Lower lobe of right lung (tissue), 2 donors: ENCODE measurements at regions not wholly inside any gene's neighbourhood (a gene's known extent, or its start where the extent isn't known, plus 50 kb on each side); places are given as distances from the start of the nearest gene placed in this dataset.

Source experiments
- ATAC-seq, 2 donors: fragments of 200-7000 bp; cut with Tn5 transposase; one replicate each; pipeline ENCODE4 v1.9.1; 2020 to 2022; ENCODE audit warnings: mild to moderate bottlenecking in 2 of 2, moderate library complexity in 2 of 2
- DNase-seq: peaks from one replicate; pipeline ENCODE4 v3.0.0-alpha.2; 2020
- H3K27ac ChIP-seq: fragments of 200-600 bp; one replicate; pipeline ENCODE4 v1.8.0; 2022
- H3K27me3 ChIP-seq: fragments of 200-600 bp; one replicate; pipeline ENCODE4 v1.8.0; 2022; ENCODE audit warnings: low read depth
- H3K36me3 ChIP-seq: fragments of 200-600 bp; one replicate; pipeline ENCODE4 v1.8.0; 2022; ENCODE audit warnings: mild to moderate bottlenecking
- H3K4me1 ChIP-seq: fragments of 200-600 bp; one replicate; pipeline ENCODE4 v1.8.0; 2022
- H3K4me3 ChIP-seq: fragments of 200-600 bp; one replicate; pipeline ENCODE4 v1.8.0; 2022; ENCODE audit warnings: mild to moderate bottlenecking
- H3K9me3 ChIP-seq: fragments of 200-600 bp; one replicate; pipeline ENCODE4 v1.8.0; 2022
- intact Hi-C: fragments of 100-400 bp; cut with DNase I; formaldehyde crosslinking; loops from one replicate; pipeline ENCODE4 v1.11.0; 2022
- TF ChIP-seq, protein P1 (sequence below): fragments of 200-600 bp; IDR thresholded peaks from one replicate; pipeline ENCODE4 v1.8.0; 2022; ENCODE audit warnings: antibody characterized with exemption, mild to moderate bottlenecking
- donor health status: DM: no; HTN: yes; CAD: no; lungs with severe emphysema.

DNA sequence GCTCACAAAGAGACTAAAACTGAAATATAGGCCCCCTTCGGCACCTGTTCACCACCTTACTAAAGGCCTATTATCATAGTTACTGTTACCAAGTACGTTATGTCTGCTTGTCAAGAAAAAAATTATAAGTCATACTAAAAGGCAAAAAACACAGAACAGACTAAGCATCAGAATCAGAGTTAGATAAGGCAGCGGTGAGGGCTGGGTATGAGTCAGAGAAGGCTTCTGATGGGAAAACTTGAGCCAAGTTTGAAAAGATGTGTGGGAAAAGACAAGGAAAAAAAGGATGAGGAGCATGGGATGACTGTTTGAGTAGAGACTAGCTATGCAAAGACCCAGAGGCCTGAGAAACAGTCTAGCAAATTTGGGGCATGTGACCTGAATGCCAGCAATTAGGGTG is 387.2 kb upstream of the SGO1 start:
- no peak for DNase-seq
- Histone ChIP-seq H3K9me3 (no peaks in the 10 kb centered on the region), H3K4me3 (no peak overlapping the region), H3K4me1 (no peaks in the 10 kb centered on the region), H3K27ac (no peak overlapping the region), H3K27me3 (no peaks in the 10 kb centered on the region), H3K36me3 (no peaks in the 10 kb centered on the region)
- intact Hi-C loops = no loop called here
- TF ChIP-seq, protein P1, sequence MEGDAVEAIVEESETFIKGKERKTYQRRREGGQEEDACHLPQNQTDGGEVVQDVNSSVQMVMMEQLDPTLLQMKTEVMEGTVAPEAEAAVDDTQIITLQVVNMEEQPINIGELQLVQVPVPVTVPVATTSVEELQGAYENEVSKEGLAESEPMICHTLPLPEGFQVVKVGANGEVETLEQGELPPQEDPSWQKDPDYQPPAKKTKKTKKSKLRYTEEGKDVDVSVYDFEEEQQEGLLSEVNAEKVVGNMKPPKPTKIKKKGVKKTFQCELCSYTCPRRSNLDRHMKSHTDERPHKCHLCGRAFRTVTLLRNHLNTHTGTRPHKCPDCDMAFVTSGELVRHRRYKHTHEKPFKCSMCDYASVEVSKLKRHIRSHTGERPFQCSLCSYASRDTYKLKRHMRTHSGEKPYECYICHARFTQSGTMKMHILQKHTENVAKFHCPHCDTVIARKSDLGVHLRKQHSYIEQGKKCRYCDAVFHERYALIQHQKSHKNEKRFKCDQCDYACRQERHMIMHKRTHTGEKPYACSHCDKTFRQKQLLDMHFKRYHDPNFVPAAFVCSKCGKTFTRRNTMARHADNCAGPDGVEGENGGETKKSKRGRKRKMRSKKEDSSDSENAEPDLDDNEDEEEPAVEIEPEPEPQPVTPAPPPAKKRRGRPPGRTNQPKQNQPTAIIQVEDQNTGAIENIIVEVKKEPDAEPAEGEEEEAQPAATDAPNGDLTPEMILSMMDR = no peak
- ATAC-seq = no peak

DNA sequence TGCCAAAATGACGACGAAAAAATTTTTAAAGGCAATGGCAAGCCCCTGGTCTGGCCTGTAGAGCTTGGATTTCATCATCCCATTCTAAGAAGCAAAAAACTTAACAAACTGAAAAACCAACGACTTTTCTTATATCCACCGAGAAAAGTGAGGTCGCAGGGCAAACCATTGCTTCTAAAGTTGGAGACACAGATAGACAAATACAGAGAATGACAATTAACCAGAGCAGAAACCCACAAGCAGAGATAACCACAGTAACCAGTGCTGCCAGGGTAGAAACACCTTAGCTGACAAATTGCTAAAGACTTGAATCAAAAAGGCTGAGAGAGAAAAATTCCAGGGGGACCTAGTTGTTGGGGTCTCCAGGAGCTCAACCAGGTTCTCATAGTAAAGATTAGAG is 386.5 kb upstream of the SGO1 start:
- intact Hi-C loops = no loop called here
- Histone ChIP-seq H3K36me3 (no peaks in the 10 kb centered on the region), H3K27ac (no peak overlapping the region), H3K27me3 (no peaks in the 10 kb centered on the region), H3K4me1 (no peaks in the 10 kb centered on the region), H3K4me3 (no peak overlapping the region), H3K9me3 (no peaks in the 10 kb centered on the region)
- no peak for ATAC-seq
- no peak for DNase-seq
- TF ChIP-seq, protein P1 = no peak

DNA sequence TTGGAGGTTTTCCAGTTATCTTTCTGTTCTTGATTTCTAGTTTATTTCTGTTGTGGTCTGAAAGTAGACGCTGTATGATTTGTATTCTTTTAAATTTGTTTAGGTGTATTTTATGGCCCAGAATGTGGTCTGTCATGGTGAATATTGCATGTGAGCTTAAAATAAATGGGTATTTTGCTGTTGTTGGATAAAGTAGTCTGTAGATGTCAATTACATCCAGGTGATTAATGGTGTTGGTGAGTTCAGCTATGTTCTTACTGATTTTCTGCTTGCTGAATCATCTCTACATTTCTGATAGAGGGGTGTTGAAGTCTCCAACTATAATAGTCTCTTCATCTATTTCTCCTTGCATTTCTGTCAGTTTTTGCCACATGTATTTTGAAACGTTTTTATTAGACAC is 383.3 kb upstream of the SGO1 start:
- ATAC-seq = no peak
- intact Hi-C loops = no loop called here
- H3K36me3 ChIP-seq = no peaks in the 10 kb centered on the region
- H3K27me3 ChIP-seq = no peaks in the 10 kb centered on the region
- H3K4me3 ChIP-seq = no peak overlapping the region
- no peak for DNase-seq
- H3K27ac ChIP-seq = no peak overlapping the region
- TF ChIP-seq, protein P1 = no peak
- no peaks in the 10 kb centered on the region for H3K9me3 ChIP-seq
- H3K4me1 ChIP-seq = no peaks in the 10 kb centered on the region

DNA sequence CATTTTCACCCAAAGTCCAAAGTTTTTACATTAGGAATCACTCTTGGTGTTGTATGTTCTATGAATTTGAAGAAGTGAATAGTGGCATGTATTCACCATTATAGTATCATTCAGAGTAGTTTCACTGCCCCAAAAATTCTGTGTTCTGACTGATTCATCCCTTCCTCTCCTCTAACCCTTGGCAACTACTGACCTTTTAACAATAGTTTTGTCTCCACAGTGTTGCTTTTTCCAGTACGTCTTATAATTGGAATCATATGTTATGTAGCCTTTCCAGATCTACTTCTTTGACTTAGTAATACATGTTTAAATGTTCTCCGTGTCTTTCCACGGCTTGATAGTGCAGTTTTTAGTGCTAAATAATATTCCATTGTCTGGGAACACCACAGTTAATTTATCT is 379.0 kb upstream of the SGO1 start:
- DNase-seq (no peak), ATAC-seq (no peak)
- no peak overlapping the region for H3K4me3 ChIP-seq
- H3K27me3 ChIP-seq = no peaks in the 10 kb centered on the region
- H3K27ac ChIP-seq = no peak overlapping the region
- intact Hi-C loops = no loop called here
- no peaks in the 10 kb centered on the region for H3K4me1 ChIP-seq
- no peaks in the 10 kb centered on the region for H3K36me3 ChIP-seq
- no peaks in the 10 kb centered on the region for H3K9me3 ChIP-seq
- TF ChIP-seq, protein P1 = no peak

DNA sequence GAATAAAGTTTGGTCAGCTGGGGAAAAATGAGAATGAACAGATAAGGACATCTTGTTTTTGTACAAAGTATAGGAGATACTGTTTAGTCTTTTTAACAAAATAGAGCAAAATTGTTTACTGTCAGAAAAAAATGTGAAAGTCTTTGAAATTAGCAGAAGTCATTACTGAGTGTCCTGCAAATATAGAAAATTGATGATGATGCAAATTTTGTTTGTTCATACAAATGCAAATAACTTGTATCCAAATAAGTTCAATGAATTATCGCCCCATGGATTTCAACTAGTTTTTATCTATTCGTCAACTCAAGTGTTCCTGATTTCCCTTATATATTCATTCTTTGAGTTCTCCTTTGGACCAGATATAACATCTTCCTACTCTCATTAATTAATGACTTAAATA is 378.0 kb upstream of the SGO1 start:
- ATAC-seq (no peak), DNase-seq (no peak)
- no peaks in the 10 kb centered on the region for H3K4me1 ChIP-seq
- TF ChIP-seq, protein P1 = no peak
- H3K4me3 ChIP-seq = no peak overlapping the region
- no peaks in the 10 kb centered on the region for H3K9me3 ChIP-seq
- no peaks in the 10 kb centered on the region for H3K36me3 ChIP-seq
- intact Hi-C loops = no loop called here
- no peak overlapping the region for H3K27ac ChIP-seq
- H3K27me3 ChIP-seq = no peaks in the 10 kb centered on the region

DNA sequence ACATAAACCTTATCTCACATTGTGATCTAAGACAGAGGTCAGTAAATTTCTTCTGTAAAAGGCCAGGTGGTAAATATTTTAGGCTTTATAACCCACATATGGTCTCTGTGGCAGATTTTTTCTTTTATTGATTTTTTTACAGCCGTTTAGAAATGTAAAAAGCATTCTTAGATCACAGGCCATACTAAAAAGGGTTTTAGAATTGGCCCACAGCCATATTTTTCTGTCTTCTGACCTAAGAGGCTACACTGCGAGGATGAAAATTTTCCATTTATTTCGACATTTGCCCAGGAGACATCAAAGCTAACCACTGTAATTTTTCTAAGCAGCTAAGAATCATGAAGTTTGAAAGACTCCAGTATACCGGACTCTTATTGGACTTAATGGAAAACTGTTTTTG is 377.2 kb upstream of the SGO1 start:
- H3K9me3 ChIP-seq = no peaks in the 10 kb centered on the region
- no peaks in the 10 kb centered on the region for H3K27me3 ChIP-seq
- TF ChIP-seq, protein P1 = no peak
- H3K4me1 ChIP-seq = no peaks in the 10 kb centered on the region
- ATAC-seq (no peak), DNase-seq (no peak)
- H3K4me3 ChIP-seq = no peak overlapping the region
- intact Hi-C loops = no loop called here
- H3K27ac ChIP-seq = no peak overlapping the region
- no peaks in the 10 kb centered on the region for H3K36me3 ChIP-seq
